H1 (cell line): ENCODE measurements at regions not wholly inside any gene's neighbourhood (a gene's known extent, or its start where the extent isn't known, plus 50 kb on each side); places are given as distances from the start of the nearest gene placed in this dataset.

Source experiments
- CHD1 ChIP-seq: IDR thresholded peaks from 2 replicates; pipeline ENCODE4 v1.6.1; 2012; ENCODE audit warnings: low read depth, low read length, improper control_type of control experiment
- EP300 ChIP-seq, 2 experiments: IDR thresholded peaks; 1 replicate in 1 of 2; 2 replicates in 1 of 2; pipeline ENCODE4 v1.6.1; 2011 to 2012; ENCODE audit warnings: low read depth in 2 of 2, low read length in 2 of 2, mild to moderate bottlenecking in 2 of 2, borderline replicate concordance in 1 of 2, inconsistent platforms in 1 of 2, moderate library complexity in 1 of 2
- POU5F1 ChIP-seq: IDR thresholded peaks from 2 replicates; pipeline ENCODE4 v1.6.1; 2011; ENCODE audit warnings: low read depth, mild to moderate bottlenecking, low read length, moderate library complexity
- RFX5 ChIP-seq: IDR thresholded peaks from 2 replicates; pipeline ENCODE4 v1.6.1; 2011; ENCODE audit warnings: low read depth, low read length, improper control_type of control experiment, borderline replicate concordance
- RXRA ChIP-seq: IDR thresholded peaks from 2 replicates; pipeline ENCODE4 v1.6.1; 2011; ENCODE audit warnings: low read depth, mild to moderate bottlenecking, low read length, moderate library complexity; ENCODE audit not compliant: insufficient read depth
- SP2 ChIP-seq: IDR thresholded peaks from 2 replicates; pipeline ENCODE4 v1.6.1; 2012; ENCODE audit warnings: mild to moderate bottlenecking, low read length, inconsistent platforms
- TF ChIP-seq, protein P1 (sequence below): IDR thresholded peaks from 2 replicates; pipeline ENCODE4 v1.6.1; 2012; ENCODE audit warnings: low read length, inconsistent platforms

- TF ChIP-seq SP2 (no peak), RXRA (no peak), CHD1 (no peak), RFX5 (no peak), POU5F1 (no peak), EP300 (IDR thresholded peaks at IDR 0.05; ENCODE audit: borderline replicate concordance in 1 of 2, low read depth in 2 of 2, low read length in 2 of 2) (no peak)
- TF ChIP-seq, protein P1, sequence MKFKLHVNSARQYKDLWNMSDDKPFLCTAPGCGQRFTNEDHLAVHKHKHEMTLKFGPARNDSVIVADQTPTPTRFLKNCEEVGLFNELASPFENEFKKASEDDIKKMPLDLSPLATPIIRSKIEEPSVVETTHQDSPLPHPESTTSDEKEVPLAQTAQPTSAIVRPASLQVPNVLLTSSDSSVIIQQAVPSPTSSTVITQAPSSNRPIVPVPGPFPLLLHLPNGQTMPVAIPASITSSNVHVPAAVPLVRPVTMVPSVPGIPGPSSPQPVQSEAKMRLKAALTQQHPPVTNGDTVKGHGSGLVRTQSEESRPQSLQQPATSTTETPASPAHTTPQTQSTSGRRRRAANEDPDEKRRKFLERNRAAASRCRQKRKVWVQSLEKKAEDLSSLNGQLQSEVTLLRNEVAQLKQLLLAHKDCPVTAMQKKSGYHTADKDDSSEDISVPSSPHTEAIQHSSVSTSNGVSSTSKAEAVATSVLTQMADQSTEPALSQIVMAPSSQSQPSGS: no peak
- TF ChIP-seq, all 59 proteins: peak for 0
Measured at GRCh38 chr7:130922206-130923112, 188.5 kb upstream of the KLF14 start (continued).
